Right renal pelvis (tissue), 4 donors: ENCODE measurements at regions not wholly inside any gene's neighbourhood (a gene's known extent, or its start where the extent isn't known, plus 50 kb on each side); places are given as distances from the start of the nearest gene placed in this dataset.
"Not testable (repeated sequence)": the region's sequence is repeated elsewhere in the genome, so short reads cannot be mapped to it uniquely, and the experiment has no call there.

Experiments
- DNase-seq, 4 donors: peaks; one replicate each; pipeline ENCODE4 v3.0.0-alpha.2; 2013; ENCODE audit warnings: low read depth in 4 of 4, low spot score in 3 of 4, missing footprints in 1 of 4

DNA sequence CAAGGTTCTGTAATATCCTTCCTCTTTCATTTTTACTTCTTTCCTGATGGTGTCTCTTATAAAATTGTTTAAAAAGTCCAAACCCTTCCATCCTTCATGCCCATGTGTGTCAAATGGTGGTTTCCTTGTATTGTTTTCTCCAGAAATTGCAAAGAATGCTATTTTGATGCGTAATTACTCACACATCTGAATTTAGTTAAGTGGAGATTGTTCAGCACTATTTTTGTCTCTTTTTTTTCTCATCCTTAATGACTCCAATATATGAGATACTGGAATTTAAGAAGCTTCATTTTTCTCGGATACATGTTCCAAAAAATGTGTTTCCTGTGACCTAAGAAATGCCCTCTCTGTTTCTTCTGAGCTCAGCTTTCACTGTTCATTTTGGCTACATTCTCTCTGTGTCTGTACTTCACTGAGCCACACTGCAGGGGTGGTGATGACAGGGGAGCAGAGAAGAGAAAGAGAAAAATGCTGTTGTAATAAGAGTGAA, 799.8 kb downstream of the DIPK2A start:
- DNase-seq: no peak

- no peak for DNase-seq
Observed at GRCh38 chr3:144772372-144772771, 800.7 kb downstream of the DIPK2A start.

DNA sequence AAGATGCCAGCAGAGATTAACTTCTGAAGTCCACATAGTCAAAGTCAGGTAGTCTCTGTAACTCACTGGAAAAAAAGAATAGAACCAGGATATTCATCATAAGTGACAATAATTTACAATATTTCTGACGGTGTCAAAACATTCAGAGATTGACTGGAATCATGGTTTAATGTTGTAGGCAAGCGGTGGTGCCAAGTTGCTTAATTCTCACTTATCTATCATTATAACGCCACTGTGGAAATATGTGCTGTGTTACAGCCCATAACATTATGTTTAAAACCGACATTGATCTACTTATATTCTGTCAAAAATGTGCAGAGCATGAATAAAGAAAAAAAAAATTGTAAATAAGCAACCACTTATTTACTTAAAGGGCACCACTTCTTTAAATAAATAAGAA, 801.7 kb downstream of the DIPK2A start:
- DNase-seq: no peak

DNA sequence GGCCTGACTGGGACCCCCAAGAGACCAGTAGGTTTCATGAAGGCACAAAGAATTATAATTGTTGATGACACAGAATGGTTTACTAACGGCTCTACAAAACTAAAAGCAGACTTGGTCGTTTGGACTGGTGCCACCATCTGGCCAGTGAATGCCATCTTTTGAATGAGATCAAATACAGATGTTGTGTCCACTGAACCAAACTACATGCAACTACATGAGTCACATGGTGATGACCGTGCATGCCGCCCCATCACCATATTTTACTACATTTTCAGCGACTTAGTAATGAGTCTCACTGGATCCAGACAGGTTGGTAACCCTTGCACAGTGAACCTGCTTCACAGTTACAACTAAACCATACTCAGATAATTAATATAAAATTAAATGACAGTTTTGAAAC, 803.3 kb downstream of the DIPK2A start:
- no peak for DNase-seq

GRCh38 chr3:144775551-144775950, 803.9 kb downstream of the DIPK2A start:
- DNase-seq: peak in 1 of 4 donors; percentile 10

DNA sequence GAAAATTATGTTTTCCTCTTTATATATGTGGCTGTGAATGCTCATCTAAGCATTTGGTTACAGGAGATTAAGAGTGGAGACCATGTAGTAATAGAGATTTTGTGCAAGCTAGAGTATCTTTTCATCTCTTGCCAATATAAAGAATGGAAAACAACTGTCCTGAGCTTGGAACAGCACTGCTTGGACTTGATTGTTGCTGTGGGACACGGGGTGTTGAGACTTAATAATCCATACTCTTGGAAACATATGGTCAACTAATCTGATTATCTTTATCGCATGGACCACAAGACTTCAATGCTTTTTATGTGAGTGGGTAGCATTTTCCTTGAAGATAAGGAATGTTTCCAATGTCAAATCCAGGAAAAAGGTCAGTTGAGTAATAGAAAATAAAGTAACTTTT, 806.3 kb downstream of the DIPK2A start:
- DNase-seq: no peak

GRCh38 chr3:144791034-144791433, 819.4 kb downstream of the DIPK2A start:
- DNase-seq: no peak

GRCh38 chr3:144801890-144802289, 830.3 kb downstream of the DIPK2A start:
- DNase-seq: no peak

DNA sequence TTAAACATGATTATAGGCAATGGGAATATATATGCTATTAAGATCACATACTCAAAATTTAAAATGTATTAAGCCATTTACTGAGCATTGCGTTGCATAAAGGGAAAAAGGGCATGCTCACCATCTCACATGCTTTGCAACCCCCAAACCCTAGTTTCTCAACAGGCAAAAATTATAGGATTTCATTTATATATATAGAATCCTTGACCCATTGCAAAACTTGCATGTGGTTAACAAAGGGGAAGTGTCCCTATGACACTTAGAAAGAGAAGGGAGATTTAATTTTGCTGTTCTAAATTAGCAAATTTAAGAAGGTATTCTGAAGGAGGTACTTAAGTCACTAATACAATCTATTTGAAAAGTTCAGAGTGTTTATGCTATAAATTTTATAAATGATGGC, 837.8 kb downstream of the DIPK2A start:
- no peak for DNase-seq

GRCh38 chr3:144810160-144810559, 838.5 kb downstream of the DIPK2A start:
- no peak for DNase-seq

- DNase-seq: no peak
Observed at GRCh38 chr3:144815655-144816054, 844.0 kb downstream of the DIPK2A start.

DNA sequence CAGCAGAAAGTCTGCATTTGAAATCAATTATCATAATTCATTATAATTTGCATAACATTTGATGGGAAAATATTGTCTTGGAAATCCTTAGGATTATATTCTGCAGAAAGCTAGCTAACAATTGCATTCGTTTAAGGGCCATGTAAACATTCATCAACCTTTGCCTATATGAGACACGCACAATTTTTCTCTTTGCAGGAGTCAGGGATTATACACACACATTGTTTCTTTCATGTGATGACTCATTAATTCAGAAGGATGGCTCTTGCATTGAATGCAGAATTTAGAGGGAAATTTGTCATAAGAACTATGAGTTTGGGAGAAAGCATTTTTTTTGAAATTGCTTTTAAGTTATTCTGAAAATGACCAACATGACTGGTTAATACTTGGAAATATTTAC, 844.7 kb downstream of the DIPK2A start:
- DNase-seq: no peak

- DNase-seq: no peak
Observed at GRCh38 chr3:144818973-144819372, 847.4 kb downstream of the DIPK2A start.

DNA sequence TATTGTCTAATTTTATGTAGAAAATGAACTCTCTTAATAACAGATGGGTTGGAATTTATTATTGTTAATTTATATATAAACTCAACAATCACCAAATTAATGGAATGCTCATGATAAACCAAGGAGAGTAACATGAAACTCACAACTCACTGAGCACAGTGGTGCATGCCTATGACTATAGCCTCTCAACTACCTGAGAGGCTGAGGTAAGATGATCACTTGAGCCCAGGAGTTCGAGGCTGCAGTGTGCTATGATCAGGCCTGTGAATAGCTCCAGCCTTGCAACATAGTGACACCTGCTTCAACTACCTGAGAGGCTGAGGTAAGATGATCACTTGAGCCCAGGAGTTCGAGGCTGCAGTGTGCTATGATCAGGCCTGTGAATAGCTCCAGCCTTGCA, 848.6 kb downstream of the DIPK2A start:
- DNase-seq: not testable (repeated sequence)

- no peak for DNase-seq
Observed at GRCh38 chr3:144820726-144821125, 849.1 kb downstream of the DIPK2A start.

DNA sequence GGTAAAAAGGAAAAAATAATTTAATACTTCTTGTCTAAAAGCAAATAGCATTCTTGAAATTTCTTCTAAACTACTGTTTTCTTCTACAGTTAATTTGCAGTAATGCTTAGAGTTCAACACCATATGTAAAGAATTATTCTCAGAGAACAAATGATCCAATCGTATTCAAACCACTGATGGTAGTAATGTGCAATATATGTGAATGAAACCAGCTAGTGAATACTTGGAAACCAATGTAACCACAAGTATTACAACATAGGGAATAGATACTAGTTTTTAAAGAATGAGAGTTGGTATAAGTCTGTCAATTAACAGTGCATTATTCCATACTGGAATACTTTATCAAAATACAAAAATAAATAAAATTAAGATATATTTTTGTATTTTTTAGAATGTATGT, 850.0 kb downstream of the DIPK2A start:
- no peak for DNase-seq

DNA sequence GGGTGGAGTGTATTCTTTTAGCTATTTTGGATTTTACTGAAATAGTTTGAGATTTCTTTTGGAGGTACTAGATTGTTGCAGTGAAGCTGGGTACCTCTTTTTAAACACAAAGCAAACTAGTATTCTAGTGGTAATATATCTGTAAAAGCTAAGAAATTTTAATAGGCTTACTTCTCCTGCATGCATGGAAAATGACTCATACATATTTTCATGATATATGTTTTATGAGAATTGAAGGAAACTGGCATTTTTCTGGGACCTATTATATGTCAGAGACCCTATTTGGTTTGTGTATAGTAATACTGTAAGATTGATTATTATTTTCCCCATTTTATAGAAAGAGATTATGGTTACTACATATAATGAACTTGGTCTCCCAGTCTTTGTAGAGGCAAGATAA, 851.0 kb downstream of the DIPK2A start:
- DNase-seq: no peak

- no peak for DNase-seq
Observed at GRCh38 chr3:144831955-144832716, 860.5 kb downstream of the DIPK2A start.

DNA sequence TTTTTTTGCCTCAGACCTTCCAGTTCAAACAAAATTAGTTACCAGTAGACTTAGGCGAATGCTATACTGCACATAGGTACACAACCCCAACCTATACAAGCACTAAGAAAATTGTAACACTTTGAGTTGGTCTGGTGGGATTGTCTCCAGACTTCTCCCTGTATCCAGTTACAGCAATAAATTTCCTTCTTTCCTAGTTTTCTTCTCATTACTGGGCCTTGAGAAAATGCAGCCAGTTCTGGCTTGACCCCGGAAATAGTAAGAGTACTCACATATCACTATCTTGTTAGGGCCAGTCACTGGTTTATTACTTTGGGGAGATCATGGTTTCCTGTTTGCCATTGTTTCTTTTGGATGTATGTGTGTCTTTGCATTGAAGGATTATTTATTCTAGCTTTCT, 868.4 kb downstream of the DIPK2A start:
- DNase-seq: no peak

GRCh38 chr3:144840866-144841265, 869.2 kb downstream of the DIPK2A start:
- no peak for DNase-seq

- DNase-seq: no peak
Observed at GRCh38 chr3:144843099-144843498, 871.5 kb downstream of the DIPK2A start.

- DNase-seq: no peak
Observed at GRCh38 chr3:144852999-144853398, 881.4 kb downstream of the DIPK2A start.

DNA sequence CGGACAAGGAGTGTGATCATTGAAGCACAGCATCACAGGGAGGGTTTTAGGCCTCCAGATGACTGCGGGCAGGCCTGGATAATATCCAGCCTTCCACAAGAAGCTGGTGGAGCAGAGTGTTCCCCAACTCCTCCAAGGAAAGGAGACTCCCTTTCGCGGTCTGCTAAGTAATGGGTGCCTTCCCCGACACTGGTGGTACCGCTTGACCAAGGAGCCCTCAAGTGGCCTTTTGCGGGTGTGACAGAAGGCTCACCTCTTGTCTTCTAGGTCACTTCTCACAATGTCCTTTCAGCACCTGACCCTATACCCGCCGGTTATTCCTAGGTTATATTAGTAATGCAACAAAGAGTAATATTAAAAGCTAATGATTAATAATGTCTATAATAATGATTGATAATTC, 882.4 kb downstream of the DIPK2A start:
- not testable (repeated sequence) for DNase-seq
